Pons (tissue), 1 donor: ENCODE measurements at regions not wholly inside any gene's neighbourhood (a gene's known extent, or its start where the extent isn't known, plus 50 kb on each side); places are given as distances from the start of the nearest gene placed in this dataset.
"Not testable (repeated sequence)": the region's sequence is repeated elsewhere in the genome, so short reads cannot be mapped to it uniquely, and the experiment has no call there.

Experiments
- DNase-seq: peaks from one replicate; pipeline ENCODE4 v3.0.0-alpha.2; 2016; ENCODE audit warnings: low spot score

DNA sequence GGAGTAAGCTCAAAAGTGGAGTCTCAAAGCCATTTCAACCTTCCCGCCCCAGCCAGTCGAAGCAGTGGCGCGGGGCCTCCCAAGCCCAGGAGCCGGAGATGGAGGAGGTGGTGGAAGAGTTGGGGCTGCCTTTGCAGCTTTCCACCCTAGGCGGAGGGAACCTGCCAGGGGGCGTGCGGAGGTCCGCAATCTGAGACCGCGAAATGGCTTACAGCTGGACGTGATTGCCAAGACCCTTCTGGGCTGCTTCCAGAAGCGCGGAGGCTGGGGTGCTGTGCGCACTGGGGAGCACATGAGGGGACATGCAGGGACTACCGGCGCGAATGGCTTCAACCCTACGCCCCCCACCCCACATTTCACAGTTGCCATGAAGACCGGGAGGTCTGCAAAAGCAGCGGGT lies 86.2 kb downstream of the PRR15 start:
- DNase-seq, result no peak

DNA sequence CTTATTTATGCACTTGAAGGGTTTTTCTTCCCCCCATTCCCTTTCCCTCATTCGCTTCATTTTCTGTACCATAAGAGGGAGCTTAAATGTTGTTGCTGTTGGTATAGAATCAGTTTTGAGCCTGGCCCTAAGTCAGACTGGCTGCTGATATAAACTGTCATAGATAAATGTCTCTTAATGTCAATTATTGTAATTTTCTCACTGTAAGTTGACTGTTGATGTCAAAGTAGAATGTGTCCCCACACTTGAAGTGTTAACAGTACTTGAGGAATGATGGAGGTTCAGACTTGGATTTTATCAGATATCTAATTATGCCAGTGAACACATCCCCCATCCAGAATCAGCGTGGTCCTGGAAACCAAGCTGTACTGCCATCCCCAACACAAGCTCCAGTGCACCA lies 87.8 kb downstream of the PRR15 start:
- no peak for DNase-seq

DNA sequence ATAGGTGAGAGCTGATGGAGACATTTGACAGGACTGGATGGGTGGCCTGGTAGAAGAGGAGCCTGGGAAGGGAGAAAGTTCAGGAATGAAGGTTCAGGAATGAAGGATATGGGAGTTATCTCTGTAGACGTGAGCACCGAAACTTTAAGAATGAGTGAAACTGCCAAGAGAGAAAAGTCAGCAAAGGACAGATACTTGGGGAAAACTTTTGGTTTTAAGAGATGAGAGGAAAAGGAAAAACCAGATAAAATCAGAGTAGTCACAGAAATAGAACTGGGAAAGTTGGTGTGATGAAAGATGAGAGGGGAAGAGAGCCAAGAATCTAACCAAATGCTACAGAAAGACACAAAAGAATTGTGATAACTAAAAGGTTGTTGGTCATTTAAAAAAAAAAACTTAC lies 88.9 kb downstream of the PRR15 start:
- no peak for DNase-seq

DNA sequence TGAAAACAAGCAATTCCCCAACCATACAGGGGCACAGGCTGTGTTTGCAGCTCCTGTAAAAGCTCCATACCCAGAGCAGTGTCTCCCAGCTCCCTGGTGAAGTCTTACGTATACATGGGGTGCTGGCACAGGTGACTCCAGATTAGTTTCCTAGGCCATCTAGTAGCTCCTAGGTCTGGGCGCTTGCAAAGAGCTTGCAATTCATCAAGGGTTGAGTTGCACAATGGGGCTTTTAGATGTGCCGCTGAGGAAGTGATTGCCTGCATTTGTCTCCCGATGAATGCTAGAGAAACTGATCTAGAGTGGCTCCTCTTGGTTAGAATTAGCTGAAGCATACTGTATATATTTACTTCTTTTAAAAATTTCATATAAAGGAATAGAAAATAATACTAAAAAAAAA lies 90.7 kb downstream of the PRR15 start:
- peak; percentile 45 for DNase-seq

DNA sequence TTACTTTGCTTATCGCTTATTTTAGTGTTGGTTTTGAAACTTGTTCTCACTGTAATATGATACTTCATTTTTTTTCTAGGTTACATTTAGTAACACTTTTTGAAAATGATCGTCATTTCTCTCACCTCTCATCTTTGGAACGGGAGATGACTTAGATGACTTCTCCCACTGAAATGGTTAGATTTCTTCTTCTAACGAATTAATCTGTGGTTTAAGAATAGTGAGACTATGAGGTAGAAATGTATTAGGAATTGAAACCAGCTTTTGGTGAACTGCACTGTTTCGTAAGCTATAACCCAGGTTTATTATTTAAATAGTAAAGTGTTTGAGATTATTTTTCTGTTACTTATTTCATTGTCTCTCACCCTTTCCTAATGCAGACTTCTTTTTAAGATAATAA lies 93.7 kb downstream of the PRR15 start:
- no peak for DNase-seq

DNA sequence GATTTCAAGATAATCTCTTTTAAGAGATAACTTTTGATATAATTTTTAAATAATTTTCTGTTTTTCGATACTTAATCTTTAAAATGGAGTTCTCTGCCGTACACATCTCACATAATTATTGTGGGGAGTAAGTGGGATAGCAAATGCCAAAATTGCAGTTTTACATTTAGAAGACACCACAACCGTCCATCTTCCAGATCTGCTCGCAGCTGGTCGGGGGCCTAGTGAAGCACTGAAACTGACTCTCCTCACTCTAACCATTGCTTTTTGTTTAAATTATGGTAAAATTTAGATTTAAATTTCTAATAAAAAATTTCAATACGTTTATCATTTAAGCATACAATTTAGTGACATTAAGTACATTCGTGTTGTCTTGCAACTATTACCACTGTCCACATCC lies 94.2 kb downstream of the PRR15 start:
- no peak for DNase-seq

DNA sequence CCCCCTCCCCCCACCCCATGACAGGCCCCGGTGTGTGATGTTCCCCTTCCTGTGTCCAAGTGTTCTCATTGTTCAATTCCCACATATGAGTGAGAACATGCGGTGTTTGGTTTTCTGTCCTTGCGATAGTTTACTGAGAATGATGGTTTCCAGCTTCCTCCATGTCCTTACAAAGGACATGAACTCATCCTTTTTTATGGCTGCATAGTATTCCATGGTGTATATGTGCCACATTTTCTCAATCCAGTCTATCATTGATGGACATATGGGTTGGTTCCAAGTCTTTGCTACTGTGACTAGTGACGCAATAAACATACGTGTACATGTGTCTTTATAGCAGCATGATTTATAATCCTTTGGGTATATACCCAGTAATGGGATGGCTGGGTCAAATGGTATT lies 95.6 kb downstream of the PRR15 start:
- not testable (repeated sequence) for DNase-seq

DNA sequence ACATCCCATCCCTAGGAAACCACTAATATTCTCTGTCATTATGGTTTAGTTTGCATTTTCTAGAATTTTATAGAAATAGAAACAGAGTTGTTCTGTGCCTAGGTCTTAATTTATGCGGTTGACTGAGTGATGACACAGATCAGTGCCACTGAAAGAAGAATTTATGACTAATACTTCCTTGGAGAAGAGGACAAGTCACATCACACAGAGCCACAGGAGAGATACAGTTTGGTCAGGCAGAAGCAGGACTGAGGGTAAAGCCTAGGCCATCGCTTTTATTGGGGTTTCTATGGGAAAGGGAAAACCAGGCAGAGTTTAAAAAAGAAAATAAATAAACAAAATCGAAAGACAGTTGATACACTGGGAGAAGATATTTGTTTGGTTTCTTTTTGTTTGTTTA lies 99.3 kb downstream of the PRR15 start:
- DNase-seq, result not testable (repeated sequence)

DNA sequence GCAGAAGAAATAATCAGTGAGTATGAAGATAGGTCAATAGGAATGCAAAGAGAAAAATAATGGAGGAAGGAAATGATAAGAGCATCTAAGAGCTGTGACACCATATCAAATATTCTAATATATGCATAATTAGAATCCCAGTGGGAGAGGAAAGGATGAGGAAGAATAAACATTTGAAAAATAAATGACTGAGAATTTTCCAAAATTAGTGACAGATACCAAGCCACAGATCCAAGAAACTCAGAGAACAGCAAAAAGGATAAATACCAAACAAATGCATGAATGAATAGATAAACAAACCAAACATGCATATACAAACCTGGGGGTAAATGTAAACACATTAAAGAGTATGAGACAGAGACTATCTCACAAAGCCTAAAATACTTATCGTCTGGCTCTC lies 101.4 kb downstream of the PRR15 start:
- DNase-seq, result not testable (repeated sequence)

DNA sequence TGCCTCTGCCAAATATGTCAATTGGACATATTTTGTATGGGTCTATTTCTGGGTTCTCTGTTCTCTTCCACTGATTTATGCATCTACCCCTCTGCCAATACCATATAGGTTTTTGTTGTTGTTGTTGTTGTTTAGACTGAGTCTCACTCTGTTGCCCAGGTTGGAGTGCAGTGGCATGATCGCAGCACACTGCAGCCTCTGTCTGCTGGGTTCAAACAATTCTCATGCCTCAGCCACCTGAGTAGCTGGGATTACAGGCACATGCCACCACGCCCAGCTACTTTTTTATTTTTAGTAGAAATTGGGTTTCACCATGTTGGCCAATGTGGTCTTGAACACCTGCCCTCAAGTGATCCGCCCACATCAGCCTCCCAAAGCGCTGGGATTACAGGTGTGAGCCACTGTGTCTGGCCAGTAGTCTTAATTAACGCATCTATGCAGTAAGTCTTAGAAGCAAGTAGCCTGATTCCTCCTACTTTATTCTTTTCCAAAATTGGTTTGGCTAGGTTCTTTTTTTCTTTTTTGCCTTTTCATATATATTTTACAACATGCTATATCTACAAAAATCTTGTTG lies 103.5 kb downstream of the PRR15 start:
- DNase-seq, result not testable (repeated sequence)

DNA sequence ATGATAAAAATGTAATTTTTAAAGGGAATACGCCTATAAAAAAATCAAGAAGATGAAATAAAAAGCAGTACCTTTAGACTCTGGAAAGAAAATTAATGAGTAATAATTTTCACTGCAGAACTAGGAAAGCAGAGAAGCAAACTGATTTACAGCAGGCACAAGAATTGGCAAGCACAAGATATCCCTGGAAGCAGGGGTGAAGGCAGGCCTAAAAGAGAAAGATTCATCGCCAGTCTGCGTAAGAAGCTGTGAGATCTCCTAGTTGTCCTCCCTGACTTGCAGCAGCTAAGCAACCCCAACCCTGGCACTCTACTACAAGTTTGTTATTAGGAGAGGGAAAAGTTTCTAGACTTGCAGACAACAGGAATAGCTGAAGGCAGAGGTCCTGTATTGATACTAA lies 107.7 kb downstream of the PRR15 start:
- not testable (repeated sequence) for DNase-seq

DNA sequence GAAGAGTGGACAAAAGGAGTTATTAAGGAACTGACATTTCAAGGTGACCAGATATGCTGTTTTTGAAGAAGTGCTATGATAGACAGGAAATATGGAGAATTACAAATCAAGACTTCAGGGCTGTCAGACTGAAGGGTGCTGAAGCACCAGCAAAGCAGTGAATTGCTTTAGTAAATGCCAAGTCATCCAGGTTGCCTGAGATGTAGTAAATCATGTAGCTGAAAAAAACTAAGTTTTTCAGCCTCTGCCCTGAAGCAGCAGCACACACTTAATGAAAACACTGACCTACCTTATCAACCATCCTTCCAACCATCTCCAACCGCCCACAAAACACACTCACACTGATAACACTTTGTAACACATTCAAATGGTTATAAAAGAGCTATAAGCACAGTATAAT lies 110.0 kb downstream of the PRR15 start:
- DNase-seq, result not testable (repeated sequence)

DNA sequence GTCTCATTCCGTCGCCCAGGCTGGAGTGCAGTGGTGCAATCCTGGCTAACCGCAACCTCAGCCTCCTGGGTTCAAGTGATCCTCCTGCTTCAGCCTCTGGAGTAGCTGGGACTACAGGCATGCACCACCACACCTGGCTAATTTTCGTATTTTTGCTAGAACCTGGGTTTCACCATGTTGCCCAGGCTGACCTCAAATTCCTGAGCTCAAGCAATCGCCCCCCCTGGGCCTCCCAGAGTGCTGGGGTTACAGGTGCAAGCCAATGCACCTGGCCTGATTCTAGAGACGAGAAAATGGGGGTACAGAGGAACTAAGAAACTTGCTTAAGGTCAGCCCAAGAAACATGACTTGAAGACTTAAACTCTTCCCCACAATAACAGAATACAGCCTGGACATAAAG lies 111.0 kb downstream of the PRR15 start:
- not testable (repeated sequence) for DNase-seq

DNA sequence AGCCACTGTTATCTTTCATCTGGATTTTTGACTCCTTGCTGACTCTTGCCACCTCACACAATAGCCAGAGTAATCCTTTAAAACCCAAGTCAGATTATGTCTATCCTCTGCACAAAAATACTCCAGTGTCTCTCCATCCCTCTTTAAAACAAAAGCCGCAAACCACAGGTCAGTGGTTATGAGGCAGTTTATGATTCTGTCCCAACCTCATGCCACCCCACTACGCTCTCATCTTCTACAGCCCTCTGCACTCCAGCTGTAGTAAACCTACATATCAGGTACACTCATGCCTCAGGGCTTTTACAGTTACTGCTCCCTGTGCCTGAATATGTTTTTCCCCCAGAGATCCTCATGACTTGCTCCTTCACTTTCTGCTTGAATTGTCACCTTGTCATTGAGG lies 113.6 kb downstream of the PRR15 start:
- not testable (repeated sequence) for DNase-seq

DNA sequence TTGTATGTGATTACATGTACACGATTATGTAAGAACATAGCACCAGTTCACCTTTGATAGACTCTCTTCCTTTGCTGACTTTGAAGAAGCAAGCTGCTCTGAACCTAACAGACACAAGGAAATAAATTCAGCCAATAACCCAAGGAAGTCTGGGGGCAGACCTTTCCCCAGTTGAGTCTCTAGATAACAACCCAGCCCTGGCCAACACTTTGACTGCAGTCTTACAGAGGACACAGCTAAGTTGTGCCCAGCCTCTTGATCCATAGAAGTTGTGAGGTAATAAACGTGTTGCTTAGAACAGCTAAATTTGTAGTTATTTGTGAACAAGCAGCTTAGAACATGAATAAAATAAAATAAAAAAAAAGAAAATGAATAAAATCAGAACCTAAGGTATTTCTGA lies 116.3 kb downstream of the PRR15 start:
- DNase-seq, result not testable (repeated sequence)

DNA sequence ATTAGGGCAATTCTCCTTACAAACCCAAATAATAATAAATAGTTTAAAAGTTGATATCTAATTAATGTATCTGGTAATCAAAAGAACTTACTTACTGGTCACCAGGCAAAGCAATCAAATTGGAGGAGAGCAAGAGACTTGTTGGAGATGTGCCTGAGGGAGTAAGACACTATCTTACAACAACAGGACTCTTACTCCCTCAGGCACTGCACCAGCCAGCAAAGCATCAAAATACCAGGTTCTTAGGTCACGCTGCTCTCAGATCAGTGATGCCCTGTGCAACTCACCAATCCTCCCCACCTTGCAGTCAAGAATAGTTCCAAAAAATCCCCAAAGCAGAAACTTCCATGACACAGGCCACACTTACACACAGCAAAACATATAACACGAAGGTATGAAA lies 117.0 kb downstream of the PRR15 start:
- not testable (repeated sequence) for DNase-seq

DNA sequence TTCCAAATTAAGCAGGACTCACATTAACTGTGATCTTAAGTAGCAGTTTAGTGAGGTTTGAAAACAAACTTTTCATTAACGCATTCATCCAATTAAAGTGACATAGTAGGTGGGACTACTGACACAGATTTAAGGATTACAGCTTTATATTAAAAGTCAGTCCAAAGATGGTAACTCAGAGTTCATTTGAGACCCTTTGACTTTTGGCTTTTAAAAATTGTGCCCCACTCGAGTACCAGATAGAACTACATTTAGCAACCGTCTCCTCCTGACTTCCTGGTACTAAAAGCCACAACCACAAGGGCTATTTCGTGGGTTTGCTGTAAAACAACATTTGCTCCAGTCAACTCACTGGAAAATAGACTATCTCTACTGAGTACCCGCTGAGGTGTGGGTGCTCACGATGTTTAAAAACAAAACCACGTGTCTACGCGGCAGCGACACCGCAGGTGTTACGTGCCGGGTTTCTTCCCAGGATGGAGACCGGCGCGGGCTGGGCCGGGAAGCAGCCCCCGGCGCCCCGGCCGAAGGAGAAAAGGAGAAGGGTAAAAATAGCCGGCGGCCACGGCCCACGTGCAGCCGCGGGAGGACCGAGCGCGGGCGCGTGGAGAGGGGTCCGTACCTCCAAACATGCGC lies 120.6 kb downstream of the PRR15 start:
- peak; percentile 37 for DNase-seq

DNA sequence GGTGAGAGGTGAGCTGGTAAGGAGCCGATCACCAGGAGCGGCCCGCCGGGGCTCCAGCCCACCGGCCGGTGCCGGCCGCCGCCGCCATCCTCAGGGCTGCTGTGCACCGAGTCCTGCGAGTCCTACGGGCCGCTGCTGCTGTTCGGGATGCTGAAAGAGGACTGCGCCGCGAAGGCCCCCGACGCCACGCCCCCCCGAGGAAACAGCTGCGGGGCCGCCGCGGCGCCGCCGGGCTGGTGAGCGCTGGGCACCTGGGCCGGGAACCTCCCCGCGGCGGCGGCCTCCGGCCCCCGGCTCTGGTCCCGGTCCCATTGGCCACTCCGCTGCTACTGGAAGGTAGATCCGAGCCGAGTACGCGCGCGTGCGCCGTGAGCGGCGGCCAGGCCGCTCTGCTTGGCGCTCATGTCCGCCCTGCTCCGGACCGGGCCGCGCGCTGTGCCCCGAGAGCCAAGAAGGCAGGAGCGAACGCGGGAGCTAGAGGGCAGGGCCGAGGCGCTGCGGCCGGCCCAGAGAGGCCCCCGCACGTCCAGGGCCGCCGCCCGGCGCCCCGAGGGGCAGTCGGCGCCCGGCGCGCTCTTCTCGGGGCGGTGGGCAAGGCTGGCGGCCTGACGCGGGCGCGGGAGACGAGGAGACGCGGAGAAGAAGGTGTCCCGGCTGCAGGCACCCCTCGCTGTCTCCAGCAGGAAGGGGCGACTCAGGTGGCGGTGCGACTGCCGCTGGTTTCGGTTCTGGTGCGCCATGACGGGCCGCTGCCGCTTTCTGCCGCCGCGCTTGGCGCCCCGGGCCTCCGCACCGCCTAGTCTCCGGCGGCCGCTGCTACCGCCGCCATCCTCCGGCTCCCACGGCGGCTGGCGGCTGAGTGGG lies 121.3 kb upstream of the WIPF3 start:
- DNase-seq, result peak; percentile 46

DNA sequence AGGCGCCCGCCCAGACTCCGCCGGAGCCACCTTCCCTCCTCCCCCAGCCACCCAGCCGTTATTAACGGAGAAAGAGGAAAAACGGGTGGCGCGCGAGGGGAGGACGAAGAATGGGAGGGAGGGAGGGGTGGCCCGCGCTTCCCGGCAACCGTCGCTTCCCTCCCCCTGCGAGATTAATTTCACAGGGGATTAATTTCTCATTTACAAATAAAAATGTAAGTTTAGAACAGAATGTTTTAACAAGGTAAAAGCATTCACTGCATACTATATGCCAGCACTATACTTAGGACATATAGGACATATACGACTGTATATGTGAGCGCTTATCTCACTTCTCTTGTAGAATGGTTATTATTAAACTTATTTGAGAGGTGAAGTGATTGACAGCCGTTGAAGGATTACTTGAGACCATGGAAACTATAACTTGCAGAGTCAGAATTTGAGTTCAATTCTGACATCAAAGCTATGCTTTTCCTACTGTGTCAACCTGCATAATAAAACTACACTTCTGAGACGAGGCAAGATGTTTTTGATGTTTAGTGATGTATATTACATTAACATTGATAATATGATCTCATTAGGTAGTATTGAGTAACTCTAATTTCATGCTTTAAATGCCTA lies 120.5 kb upstream of the WIPF3 start:
- DNase-seq, result not testable (repeated sequence)

DNA sequence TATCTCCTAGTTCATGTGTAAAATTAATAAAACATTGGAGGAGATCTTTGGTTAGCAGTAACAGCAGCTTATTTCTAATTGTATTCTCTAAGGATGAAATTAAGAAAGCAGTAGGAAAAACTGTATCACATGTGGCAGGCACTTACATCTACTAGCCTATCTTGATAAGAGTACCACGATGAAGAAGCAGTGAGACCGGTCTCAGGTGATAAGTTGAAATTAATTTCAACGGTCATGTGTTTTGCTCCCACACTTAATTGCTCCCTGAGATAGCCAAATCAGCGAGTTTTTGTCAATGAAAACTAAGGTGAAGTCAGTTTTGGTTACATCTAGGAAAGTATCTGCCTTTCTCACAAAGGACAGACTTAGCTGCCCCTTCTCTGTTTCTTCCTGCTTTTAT lies 115.8 kb upstream of the WIPF3 start:
- DNase-seq, result not testable (repeated sequence)

DNA sequence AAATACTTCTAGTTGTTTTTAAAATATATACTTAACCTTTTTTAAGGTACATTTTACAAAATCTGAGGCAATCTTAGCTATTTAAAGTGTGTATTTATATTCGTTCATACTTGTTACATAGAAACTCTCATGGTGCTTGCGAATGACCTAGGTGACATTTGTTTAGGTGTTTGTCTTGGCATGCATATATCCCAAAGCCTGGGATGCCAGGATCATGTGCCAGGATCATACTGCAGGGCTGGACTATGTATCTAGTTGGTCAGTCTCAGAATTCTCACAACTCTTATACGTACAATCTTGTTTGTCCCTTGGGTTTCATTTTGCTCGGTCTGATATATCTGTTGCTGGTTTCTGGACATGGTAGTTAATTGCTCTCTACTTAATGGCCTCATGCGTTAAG lies 109.9 kb upstream of the WIPF3 start:
- DNase-seq, result not testable (repeated sequence)

DNA sequence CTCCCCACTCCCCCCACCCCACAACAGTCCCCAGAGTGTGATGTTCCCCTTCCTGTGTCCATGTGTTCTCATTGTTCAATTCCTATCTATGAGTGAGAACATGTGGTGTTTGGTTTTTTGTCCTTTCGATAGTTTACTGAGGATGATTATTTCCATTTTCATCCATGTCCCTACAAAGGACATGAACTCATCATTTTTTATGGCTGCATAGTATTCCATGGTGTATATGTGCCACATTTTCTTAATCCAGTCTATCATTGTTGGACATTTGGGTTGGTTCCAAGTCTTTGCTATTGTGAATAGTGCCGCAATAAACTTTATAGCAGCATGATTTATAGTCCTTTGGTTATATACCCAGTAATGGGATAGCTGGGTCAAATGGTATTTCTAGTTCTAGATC lies 106.6 kb upstream of the WIPF3 start:
- not testable (repeated sequence) for DNase-seq

DNA sequence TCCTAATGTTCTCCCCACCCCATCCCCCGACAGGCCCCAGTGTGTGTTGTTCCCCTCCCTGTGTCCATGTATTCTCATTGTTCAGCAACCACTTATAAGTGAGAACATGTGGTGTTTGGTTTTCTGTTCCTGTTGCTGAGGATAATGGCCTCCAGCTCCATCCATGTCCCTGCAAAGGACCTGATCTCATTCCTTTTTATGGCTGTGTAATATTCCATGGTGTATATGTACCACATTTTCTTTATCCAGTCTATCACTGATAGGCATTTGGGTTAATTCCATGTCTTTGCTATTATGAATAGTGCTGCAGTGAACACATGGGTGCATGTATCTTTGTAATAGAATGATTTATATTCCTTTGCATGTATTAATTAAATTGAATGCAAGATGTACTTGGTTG lies 104.8 kb upstream of the WIPF3 start:
- DNase-seq, result not testable (repeated sequence)
